Caco-2 (cell line): ENCODE measurements at regions not wholly inside any gene's neighbourhood (a gene's known extent, or its start where the extent isn't known, plus 50 kb on each side); places are given as distances from the start of the nearest gene placed in this dataset.
"Not testable (repeated sequence)": the region's sequence is repeated elsewhere in the genome, so short reads cannot be mapped to it uniquely, and the experiment has no call there.

Experiments
- BruUV-seq: library from RNA; stranded (reverse); fragments of 400-500 nt; replicated peaks from 2 replicates; lab custom pipeline; 2021; lab: Mats Ljungman, UMichigan
- CTCF ChIA-PET: fragments of 300-600 bp; sonication (Branson Sonifier 250); formaldehyde crosslinking; loops from one replicate; lab custom pipeline; 2022; ENCODE audit warnings: antibody characterized with exemption; lab: Charles Lee
- POLR2A ChIA-PET: fragments of 300-600 bp; sonication (Branson Sonifier 250); formaldehyde crosslinking; loops from one replicate; lab custom pipeline; 2022; ENCODE audit warnings: antibody characterized with exemption; lab: Charles Lee
- DNase-seq, 2 experiments: peaks; one replicate each; pipeline versions ENCODE4 v3.0.0 to v3.0.0-alpha.2; 2020 to 2022
- H3K27me3 ChIP-seq: replicated peaks from 2 replicates; pipeline ENCODE4 v1.6.0; 2011; ENCODE audit warnings: low read length; ENCODE audit not compliant: control insufficient read depth, insufficient read depth
- H3K36me3 ChIP-seq: 2 replicates; pipeline ENCODE4 v1.5.1; 2011; ENCODE audit warnings: low read length; ENCODE audit not compliant: control insufficient read depth, insufficient read depth
- H3K4me1 ChIP-seq: fragments of 250-450 bp; sonication (Bioruptor Pico); 2 replicates; pipeline ENCODE4 v1.5.1; 2020; ENCODE audit warnings: mild to moderate bottlenecking
- H3K4me3 ChIP-seq: 2 replicates; pipeline ENCODE4 v1.5.1; 2011; ENCODE audit warnings: low read depth, mild to moderate bottlenecking, control low read depth, low read length
- H3K9me3 ChIP-seq: fragments of 250-450 bp; sonication (Bioruptor Pico); 2 replicates; pipeline ENCODE4 v1.5.1; 2020; ENCODE audit warnings: mild to moderate bottlenecking, moderate library complexity
- H3K27ac Mint-ChIP-seq: one replicate; pipeline ENCODE4 v1.8.0; 2022; ENCODE audit warnings: mixed read lengths; ENCODE audit not compliant: unreplicated experiment
- H3K27me3 Mint-ChIP-seq: one replicate; pipeline ENCODE4 v1.8.0; 2022; ENCODE audit warnings: mixed read lengths; ENCODE audit not compliant: insufficient read depth, unreplicated experiment
- H3K36me3 Mint-ChIP-seq: one replicate; pipeline ENCODE4 v1.8.0; 2022; ENCODE audit warnings: mild to moderate bottlenecking, mixed read lengths; ENCODE audit not compliant: insufficient read depth, unreplicated experiment
- H3K4me1 Mint-ChIP-seq: one replicate; pipeline ENCODE4 v1.8.0; 2022; ENCODE audit warnings: low read depth, mixed read lengths; ENCODE audit not compliant: unreplicated experiment
- H3K4me3 Mint-ChIP-seq: one replicate; pipeline ENCODE4 v1.8.0; 2022; ENCODE audit warnings: mild to moderate bottlenecking, moderate library complexity, mixed read lengths; ENCODE audit not compliant: unreplicated experiment
- H3K9me3 Mint-ChIP-seq: one replicate; pipeline ENCODE4 v1.8.0; 2022; ENCODE audit warnings: mixed read lengths; ENCODE audit not compliant: unreplicated experiment
- intact Hi-C: fragments of 100-400 bp; cut with micrococcal nuclease; formaldehyde crosslinking; loops from one replicate; pipeline ENCODE4 v1.10.0; 2022; ENCODE audit not compliant: unreplicated experiment
- TF ChIP-seq, protein P1 (sequence below), 2 experiments: fragments of 200-600 bp in 1 of 2; IDR thresholded peaks; 1 replicate in 1 of 2; 2 replicates in 1 of 2; pipeline versions ENCODE4 v1.5.1 to v1.8.0; 2011 to 2022; ENCODE audit warnings: antibody characterized with exemption in 1 of 2, control low read depth in 1 of 2, inconsistent platforms in 1 of 2, low read depth in 1 of 2, low read length in 1 of 2, mild to moderate bottlenecking in 1 of 2, moderate library complexity in 1 of 2; ENCODE audit not compliant: insufficient read depth in 1 of 2, severe bottlenecking in 1 of 2, unreplicated experiment in 1 of 2

DNA sequence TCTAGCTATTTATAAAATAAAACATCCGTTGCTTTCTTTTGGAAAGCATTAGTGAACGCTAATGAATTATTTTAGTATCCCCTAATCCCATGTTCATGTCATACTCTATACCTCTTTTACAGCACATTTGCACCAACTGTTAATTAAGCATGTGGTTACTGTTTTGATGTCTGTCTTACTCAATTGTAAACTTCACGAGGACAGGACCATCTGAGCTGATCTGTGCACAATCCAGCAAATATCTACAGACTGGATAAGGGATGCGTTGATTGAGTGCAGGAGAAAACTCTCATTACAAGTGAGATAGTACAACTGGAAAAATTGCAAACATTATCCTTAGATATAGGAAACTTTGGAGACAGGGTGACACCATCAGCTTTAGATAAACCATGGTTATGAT lies 201.1 kb downstream of the PCDH20 start:
- H3K4me3 ChIP-seq: no peak overlapping the region
- BruUV-seq: no TSS peak
- H3K9me3 Mint-ChIP-seq: no peaks in the 10 kb centered on the region
- no peaks in the 10 kb centered on the region for H3K4me1 ChIP-seq
- H3K36me3 ChIP-seq: no peaks in the 10 kb centered on the region
- TF ChIP-seq, protein P1, sequence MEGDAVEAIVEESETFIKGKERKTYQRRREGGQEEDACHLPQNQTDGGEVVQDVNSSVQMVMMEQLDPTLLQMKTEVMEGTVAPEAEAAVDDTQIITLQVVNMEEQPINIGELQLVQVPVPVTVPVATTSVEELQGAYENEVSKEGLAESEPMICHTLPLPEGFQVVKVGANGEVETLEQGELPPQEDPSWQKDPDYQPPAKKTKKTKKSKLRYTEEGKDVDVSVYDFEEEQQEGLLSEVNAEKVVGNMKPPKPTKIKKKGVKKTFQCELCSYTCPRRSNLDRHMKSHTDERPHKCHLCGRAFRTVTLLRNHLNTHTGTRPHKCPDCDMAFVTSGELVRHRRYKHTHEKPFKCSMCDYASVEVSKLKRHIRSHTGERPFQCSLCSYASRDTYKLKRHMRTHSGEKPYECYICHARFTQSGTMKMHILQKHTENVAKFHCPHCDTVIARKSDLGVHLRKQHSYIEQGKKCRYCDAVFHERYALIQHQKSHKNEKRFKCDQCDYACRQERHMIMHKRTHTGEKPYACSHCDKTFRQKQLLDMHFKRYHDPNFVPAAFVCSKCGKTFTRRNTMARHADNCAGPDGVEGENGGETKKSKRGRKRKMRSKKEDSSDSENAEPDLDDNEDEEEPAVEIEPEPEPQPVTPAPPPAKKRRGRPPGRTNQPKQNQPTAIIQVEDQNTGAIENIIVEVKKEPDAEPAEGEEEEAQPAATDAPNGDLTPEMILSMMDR (IDR thresholded peaks at IDR 0.05; ENCODE audit: insufficient read depth in 1 of 2, low read depth in 1 of 2, low read length in 1 of 2, severe bottlenecking in 1 of 2, unreplicated experiment in 1 of 2): no peak
- H3K4me3 Mint-ChIP-seq: no peak overlapping the region
- no peaks in the 10 kb centered on the region for H3K27me3 ChIP-seq
- peaks cover 17% of the 10 kb centered on the region for H3K27me3 Mint-ChIP-seq
- no peaks in the 10 kb centered on the region for H3K9me3 ChIP-seq
- intact Hi-C loops: no loop called here
- H3K36me3 Mint-ChIP-seq: no peaks in the 10 kb centered on the region
- POLR2A ChIA-PET: no interaction called here
- DNase-seq: no peak
- CTCF ChIA-PET: no interaction called here
- H3K27ac Mint-ChIP-seq: no peak overlapping the region
- H3K4me1 Mint-ChIP-seq: no peaks in the 10 kb centered on the region

DNA sequence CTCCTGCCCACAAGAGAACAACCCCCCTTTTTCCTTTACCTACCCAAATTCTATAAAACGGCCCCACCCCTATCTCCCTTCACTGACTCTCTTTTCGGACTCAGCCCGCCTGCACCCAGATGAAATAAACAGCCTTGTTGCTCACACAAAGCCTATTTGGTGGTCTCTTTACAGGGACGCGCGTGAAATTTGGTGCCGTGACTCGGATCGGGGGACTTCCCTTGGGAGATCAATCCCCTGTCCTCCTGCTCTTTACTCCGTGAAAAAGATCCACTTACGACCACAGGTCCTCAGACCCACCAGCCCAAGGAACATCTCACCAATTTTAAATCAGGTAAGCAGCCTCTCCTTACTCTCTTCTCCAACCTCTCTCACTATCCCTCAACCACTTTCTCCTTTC lies 209.8 kb downstream of the PCDH20 start:
- intact Hi-C loops, DNase-seq, H3K4me3 Mint-ChIP-seq, BruUV-seq, H3K36me3 Mint-ChIP-seq, H3K4me3 ChIP-seq, H3K27me3 Mint-ChIP-seq, H3K36me3 ChIP-seq, H3K4me1 ChIP-seq, H3K9me3 ChIP-seq, H3K27ac Mint-ChIP-seq, POLR2A ChIA-PET, H3K4me1 Mint-ChIP-seq, H3K9me3 Mint-ChIP-seq, H3K27me3 ChIP-seq, CTCF ChIA-PET: not testable (repeated sequence)

DNA sequence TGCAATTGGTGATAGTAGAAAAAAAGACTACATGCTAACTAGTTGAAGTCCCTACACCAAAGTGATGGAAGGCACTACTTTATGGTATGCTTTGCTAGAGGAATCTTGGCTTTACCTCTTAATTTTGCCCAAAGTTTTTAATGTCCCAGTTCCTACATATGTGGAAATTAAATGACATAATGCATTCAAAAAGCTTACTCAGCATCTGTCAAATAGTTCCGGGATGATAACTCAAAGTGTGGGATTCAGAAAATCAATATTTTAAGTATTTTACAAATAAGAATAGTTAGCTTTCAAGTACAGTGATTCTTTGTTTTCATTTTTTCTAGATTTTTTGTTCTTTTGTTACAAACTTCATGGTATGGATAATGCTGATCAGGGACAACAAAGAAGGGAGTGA lies 211.6 kb downstream of the PCDH20 start:
- intact Hi-C loops: no loop called here
- no peaks in the 10 kb centered on the region for H3K9me3 ChIP-seq
- DNase-seq: no peak
- no peaks in the 10 kb centered on the region for H3K4me1 ChIP-seq
- TF ChIP-seq, protein P1 (IDR thresholded peaks at IDR 0.05; ENCODE audit: insufficient read depth in 1 of 2, low read depth in 1 of 2, low read length in 1 of 2, severe bottlenecking in 1 of 2, unreplicated experiment in 1 of 2): no peak
- Mint-ChIP-seq H3K36me3 (no peaks in the 10 kb centered on the region), H3K27ac (no peak overlapping the region), H3K4me1 (no peaks in the 10 kb centered on the region), H3K4me3 (no peak overlapping the region), H3K9me3 (no peaks in the 10 kb centered on the region), H3K27me3 (peaks cover 8% of the 10 kb centered on the region)
- H3K27me3 ChIP-seq: no peaks in the 10 kb centered on the region
- ChIA-PET CTCF (no interaction called here), POLR2A (no interaction called here)
- no peak overlapping the region for H3K4me3 ChIP-seq
- H3K36me3 ChIP-seq: no peaks in the 10 kb centered on the region
- BruUV-seq: no TSS peak

DNA sequence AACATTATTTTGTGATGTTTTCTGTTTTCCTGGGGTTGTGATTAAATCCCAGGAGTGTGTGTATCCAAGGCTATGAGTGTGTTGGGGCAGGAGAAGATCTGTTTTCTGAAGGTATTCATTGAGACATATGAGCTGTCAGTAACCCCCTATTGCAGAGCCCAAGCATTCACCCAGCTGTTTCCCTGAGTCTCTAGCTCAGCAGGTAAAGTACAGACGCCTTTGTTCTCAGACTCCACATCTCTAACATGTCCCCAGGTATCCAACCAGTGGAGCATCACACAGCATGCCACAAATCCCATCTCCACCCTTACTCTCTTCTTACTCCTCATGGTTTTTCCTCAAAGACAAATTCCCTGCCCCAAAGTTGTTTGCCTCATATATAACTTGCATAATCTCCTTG lies 213.6 kb downstream of the PCDH20 start:
- H3K4me3 Mint-ChIP-seq: no peak overlapping the region
- H3K4me3 ChIP-seq: no peak overlapping the region
- no peaks in the 10 kb centered on the region for H3K4me1 Mint-ChIP-seq
- H3K27me3 Mint-ChIP-seq: peaks cover 8% of the 10 kb centered on the region
- H3K27me3 ChIP-seq: no peaks in the 10 kb centered on the region
- ChIA-PET CTCF (no interaction called here), POLR2A (no interaction called here)
- intact Hi-C loops: no loop called here
- no peak for DNase-seq
- TF ChIP-seq, protein P1 (IDR thresholded peaks at IDR 0.05; ENCODE audit: insufficient read depth in 1 of 2, low read depth in 1 of 2, low read length in 1 of 2, severe bottlenecking in 1 of 2, unreplicated experiment in 1 of 2): no peak
- no peaks in the 10 kb centered on the region for H3K4me1 ChIP-seq
- no peaks in the 10 kb centered on the region for H3K9me3 ChIP-seq
- BruUV-seq: no TSS peak
- H3K36me3 Mint-ChIP-seq: no peaks in the 10 kb centered on the region
- H3K27ac Mint-ChIP-seq: no peak overlapping the region
- no peaks in the 10 kb centered on the region for H3K9me3 Mint-ChIP-seq
- H3K36me3 ChIP-seq: no peaks in the 10 kb centered on the region
